ENCODE measurements at regions not wholly inside any gene's neighbourhood (a gene's known extent, or its start where the extent isn't known, plus 50 kb on each side); places are given as distances from the start of the nearest gene placed in this dataset.
"Not testable (repeated sequence)": the region's sequence is repeated elsewhere in the genome, so short reads cannot be mapped to it uniquely, and the experiment has no call there.

GRCh38 chr9:81022177-81022576, 667.2 kb downstream of the TLE1 start:
- H3K27ac ChIP-seq (ENCODE audit: low read length): peak overlapping the region; percentile 29
- no peaks in the 10 kb centered on the region for H3K36me3 ChIP-seq (ENCODE audit: control insufficient read depth, insufficient read depth, low read length)
- no peaks in the 10 kb centered on the region for H3K9me3 ChIP-seq (replicated peaks; ENCODE audit: control insufficient read depth, low read depth, low read length)
- peak; percentile 67 for DNase-seq
- H3K27me3 ChIP-seq (ENCODE audit: control insufficient read depth, insufficient read depth, low read length): no peaks in the 10 kb centered on the region
- 44% methylated on average over 1 of the region's 3 CpGs for WGBS (ENCODE audit: insufficient coverage)
- H3K4me1 ChIP-seq (ENCODE audit: control insufficient read depth, insufficient read depth, low read length): no peaks in the 10 kb centered on the region
- H3K4me3 ChIP-seq (ENCODE audit: low read length): no peak overlapping the region

- not testable (repeated sequence) for H3K4me1 ChIP-seq (ENCODE audit: control insufficient read depth, insufficient read depth, low read length); DNase-seq; H3K9me3 ChIP-seq (replicated peaks; ENCODE audit: control insufficient read depth, low read depth, low read length); H3K27me3 ChIP-seq (ENCODE audit: control insufficient read depth, insufficient read depth, low read length); H3K27ac ChIP-seq (ENCODE audit: low read length); H3K4me3 ChIP-seq (ENCODE audit: low read length); H3K36me3 ChIP-seq (ENCODE audit: control insufficient read depth, insufficient read depth, low read length)
- 84% methylated on average over 2 of the region's 6 CpGs for WGBS (ENCODE audit: insufficient coverage)
Measured at GRCh38 chr9:81014945-81015344, 674.4 kb downstream of the TLE1 start.

- not testable (repeated sequence) for H3K9me3 ChIP-seq (replicated peaks; ENCODE audit: control insufficient read depth, low read depth, low read length); H3K27me3 ChIP-seq (ENCODE audit: control insufficient read depth, insufficient read depth, low read length); DNase-seq; H3K36me3 ChIP-seq (ENCODE audit: control insufficient read depth, insufficient read depth, low read length); H3K27ac ChIP-seq (ENCODE audit: low read length); H3K4me3 ChIP-seq (ENCODE audit: low read length); H3K4me1 ChIP-seq (ENCODE audit: control insufficient read depth, insufficient read depth, low read length)
- WGBS (ENCODE audit: insufficient coverage): 80% methylated on average over 1 of the region's 3 CpGs
Measured at GRCh38 chr9:81013191-81013590, 676.2 kb downstream of the TLE1 start.

- Histone ChIP-seq H3K4me1 (ENCODE audit: control insufficient read depth, insufficient read depth, low read length) (no peaks in the 10 kb centered on the region), H3K27me3 (ENCODE audit: control insufficient read depth, insufficient read depth, low read length) (no peaks in the 10 kb centered on the region), H3K27ac (ENCODE audit: low read length) (no peak overlapping the region), H3K9me3 (replicated peaks; ENCODE audit: control insufficient read depth, low read depth, low read length) (no peaks in the 10 kb centered on the region), H3K4me3 (ENCODE audit: low read length) (no peak overlapping the region), H3K36me3 (ENCODE audit: control insufficient read depth, insufficient read depth, low read length) (no peaks in the 10 kb centered on the region)
- peak; percentile 18 for DNase-seq
Measured at GRCh38 chr9:81002906-81003305, 686.4 kb downstream of the TLE1 start.

GRCh38 chr9:81002242-81002641, 687.1 kb downstream of the TLE1 start:
- H3K9me3 ChIP-seq (replicated peaks; ENCODE audit: control insufficient read depth, low read depth, low read length): no peaks in the 10 kb centered on the region
- WGBS (ENCODE audit: insufficient coverage): 83% methylated on average over 1 of the region's 3 CpGs

GRCh38 chr9:80995759-80996158, 693.6 kb downstream of the TLE1 start:
- H3K27me3 ChIP-seq (ENCODE audit: control insufficient read depth, insufficient read depth, low read length): no peaks in the 10 kb centered on the region
- DNase-seq: no peak
- H3K27ac ChIP-seq (ENCODE audit: low read length): no peak overlapping the region
- no peaks in the 10 kb centered on the region for H3K4me1 ChIP-seq (ENCODE audit: control insufficient read depth, insufficient read depth, low read length)
- H3K9me3 ChIP-seq (replicated peaks; ENCODE audit: control insufficient read depth, low read depth, low read length): no peaks in the 10 kb centered on the region
- H3K36me3 ChIP-seq (ENCODE audit: control insufficient read depth, insufficient read depth, low read length): no peaks in the 10 kb centered on the region
- H3K4me3 ChIP-seq (ENCODE audit: low read length): no peak overlapping the region
- WGBS (ENCODE audit: insufficient coverage): 58% methylated on average over 2 of the region's 4 CpGs

More at GRCh38 chr9:81002242-81002641, 687.1 kb downstream of the TLE1 start:
- Histone ChIP-seq H3K27ac (ENCODE audit: low read length) (no peak overlapping the region), H3K4me3 (ENCODE audit: low read length) (no peak overlapping the region), H3K4me1 (ENCODE audit: control insufficient read depth, insufficient read depth, low read length) (no peaks in the 10 kb centered on the region), H3K36me3 (ENCODE audit: control insufficient read depth, insufficient read depth, low read length) (no peaks in the 10 kb centered on the region), H3K27me3 (ENCODE audit: control insufficient read depth, insufficient read depth, low read length) (no peaks in the 10 kb centered on the region)
- no peak for DNase-seq

- Histone ChIP-seq H3K27me3 (ENCODE audit: control insufficient read depth, insufficient read depth, low read length) (no peaks in the 10 kb centered on the region), H3K4me3 (ENCODE audit: low read length) (no peak overlapping the region), H3K27ac (ENCODE audit: low read length) (no peak overlapping the region), H3K36me3 (ENCODE audit: control insufficient read depth, insufficient read depth, low read length) (no peaks in the 10 kb centered on the region), H3K4me1 (ENCODE audit: control insufficient read depth, insufficient read depth, low read length) (no peaks in the 10 kb centered on the region), H3K9me3 (replicated peaks; ENCODE audit: control insufficient read depth, low read depth, low read length) (no peaks in the 10 kb centered on the region)
- no CpG with 5 or more reads among the region's 4 CpGs for WGBS (ENCODE audit: insufficient coverage)
- no peak for DNase-seq
Measured at GRCh38 chr9:80994892-80995291, 694.5 kb downstream of the TLE1 start.

- not testable (repeated sequence) for H3K36me3 ChIP-seq (ENCODE audit: control insufficient read depth, insufficient read depth, low read length); H3K9me3 ChIP-seq (replicated peaks; ENCODE audit: control insufficient read depth, low read depth, low read length); H3K27ac ChIP-seq (ENCODE audit: low read length); H3K4me3 ChIP-seq (ENCODE audit: low read length); H3K27me3 ChIP-seq (ENCODE audit: control insufficient read depth, insufficient read depth, low read length); H3K4me1 ChIP-seq (ENCODE audit: control insufficient read depth, insufficient read depth, low read length); DNase-seq
- no CpG with 5 or more reads among the region's 10 CpGs for WGBS (ENCODE audit: insufficient coverage)
Measured at GRCh38 chr9:80985595-80985994, 703.8 kb downstream of the TLE1 start.

GRCh38 chr9:80976403-80976802, 712.9 kb downstream of the TLE1 start:
- H3K27me3 ChIP-seq (ENCODE audit: control insufficient read depth, insufficient read depth, low read length): no peaks in the 10 kb centered on the region
- H3K9me3 ChIP-seq (replicated peaks; ENCODE audit: control insufficient read depth, low read depth, low read length): no peaks in the 10 kb centered on the region
- WGBS (ENCODE audit: insufficient coverage): no CpG with 5 or more reads among the region's 3 CpGs
- H3K27ac ChIP-seq (ENCODE audit: low read length): no peak overlapping the region
- DNase-seq: no peak
- H3K4me1 ChIP-seq (ENCODE audit: control insufficient read depth, insufficient read depth, low read length): no peaks in the 10 kb centered on the region
- no peaks in the 10 kb centered on the region for H3K36me3 ChIP-seq (ENCODE audit: control insufficient read depth, insufficient read depth, low read length)
- H3K4me3 ChIP-seq (ENCODE audit: low read length): no peak overlapping the region

- not testable (repeated sequence) for H3K27ac ChIP-seq (ENCODE audit: low read length); DNase-seq; H3K4me3 ChIP-seq (ENCODE audit: low read length); H3K4me1 ChIP-seq (ENCODE audit: control insufficient read depth, insufficient read depth, low read length); H3K27me3 ChIP-seq (ENCODE audit: control insufficient read depth, insufficient read depth, low read length); H3K36me3 ChIP-seq (ENCODE audit: control insufficient read depth, insufficient read depth, low read length); H3K9me3 ChIP-seq (replicated peaks; ENCODE audit: control insufficient read depth, low read depth, low read length)
- 82% methylated on average over 2 of the region's 2 CpGs for WGBS (ENCODE audit: insufficient coverage)
Measured at GRCh38 chr9:80970377-80970776, 719.0 kb downstream of the TLE1 start.

GRCh38 chr9:80968611-80969010, 720.7 kb downstream of the TLE1 start:
- WGBS (ENCODE audit: insufficient coverage): no CpG with 5 or more reads among the region's 1 CpG
- Histone ChIP-seq H3K27ac (ENCODE audit: low read length) (no peak overlapping the region), H3K27me3 (ENCODE audit: control insufficient read depth, insufficient read depth, low read length) (no peaks in the 10 kb centered on the region), H3K36me3 (ENCODE audit: control insufficient read depth, insufficient read depth, low read length) (no peaks in the 10 kb centered on the region), H3K4me1 (ENCODE audit: control insufficient read depth, insufficient read depth, low read length) (no peaks in the 10 kb centered on the region), H3K4me3 (ENCODE audit: low read length) (no peak overlapping the region), H3K9me3 (replicated peaks; ENCODE audit: control insufficient read depth, low read depth, low read length) (peaks cover 2% of the 10 kb centered on the region)
- DNase-seq: no peak
